ENCODE measurements at regions not wholly inside any gene's neighbourhood (a gene's known extent, or its start where the extent isn't known, plus 50 kb on each side); places are given as distances from the start of the nearest gene placed in this dataset.
"Not testable (repeated sequence)": the region's sequence is repeated elsewhere in the genome, so short reads cannot be mapped to it uniquely, and the experiment has no call there.

GRCh38 chr11:37142591-37142990 is 544.6 kb upstream of the RAG2 start:
- CTCF ChIA-PET = no interaction called here
- DNase-seq (ENCODE audit: extremely low spot score) = no peak
- TF ChIP-seq ARNT (IDR thresholded peaks at IDR 0.05) (no peak), HDGF (IDR thresholded peaks at IDR 0.05; ENCODE audit: borderline replicate concordance) (no peak), ELF4 (IDR thresholded peaks at IDR 0.05) (no peak)
- TF ChIP-seq, protein P1, sequence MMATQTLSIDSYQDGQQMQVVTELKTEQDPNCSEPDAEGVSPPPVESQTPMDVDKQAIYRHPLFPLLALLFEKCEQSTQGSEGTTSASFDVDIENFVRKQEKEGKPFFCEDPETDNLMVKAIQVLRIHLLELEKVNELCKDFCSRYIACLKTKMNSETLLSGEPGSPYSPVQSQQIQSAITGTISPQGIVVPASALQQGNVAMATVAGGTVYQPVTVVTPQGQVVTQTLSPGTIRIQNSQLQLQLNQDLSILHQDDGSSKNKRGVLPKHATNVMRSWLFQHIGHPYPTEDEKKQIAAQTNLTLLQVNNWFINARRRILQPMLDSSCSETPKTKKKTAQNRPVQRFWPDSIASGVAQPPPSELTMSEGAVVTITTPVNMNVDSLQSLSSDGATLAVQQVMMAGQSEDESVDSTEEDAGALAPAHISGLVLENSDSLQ (IDR thresholded peaks at IDR 0.05) = no peak
- POLR2A ChIA-PET = no interaction called here

GRCh38 chr11:37141707-37142106 is 543.7 kb upstream of the RAG2 start:
- DNase-seq (ENCODE audit: extremely low spot score) = no peak
- TF ChIP-seq, protein P1 (IDR thresholded peaks at IDR 0.05) = no peak
- TF ChIP-seq FOXM1 (IDR thresholded peaks at IDR 0.05; ENCODE audit: borderline replicate concordance) (no peak), ZNF384 (IDR thresholded peaks at IDR 0.05) (no peak), NFRKB (IDR thresholded peaks at IDR 0.05) (no peak), CTBP1 (IDR thresholded peaks at IDR 0.05; ENCODE audit: borderline replicate concordance) (no peak), SP1 (IDR thresholded peaks at IDR 0.05) (no peak), TARDBP (IDR thresholded peaks at IDR 0.05) (no peak), SUZ12 (IDR thresholded peaks at IDR 0.05) (no peak), BHLHE40 (IDR thresholded peaks at IDR 0.05; ENCODE audit: borderline replicate concordance) (no peak), HDGF (IDR thresholded peaks at IDR 0.05; ENCODE audit: borderline replicate concordance) (no peak), ARNT (IDR thresholded peaks at IDR 0.05) (no peak), L3MBTL2 (conservative IDR thresholded peaks at IDR 0.05) (no peak), LEF1 (IDR thresholded peaks at IDR 0.05; ENCODE audit: borderline replicate concordance) (no peak), FOXA1 (IDR thresholded peaks at IDR 0.05) (no peak), FOXK2 (IDR thresholded peaks at IDR 0.05) (no peak)
- CTCF ChIA-PET = no interaction called here
- POLR2A ChIA-PET = no interaction called here

GRCh38 chr11:37135606-37136005 is 537.6 kb upstream of the RAG2 start:
- POLR2A ChIA-PET; DNase-seq (ENCODE audit: extremely low spot score); CTCF ChIA-PET: not testable (repeated sequence)

DNA sequence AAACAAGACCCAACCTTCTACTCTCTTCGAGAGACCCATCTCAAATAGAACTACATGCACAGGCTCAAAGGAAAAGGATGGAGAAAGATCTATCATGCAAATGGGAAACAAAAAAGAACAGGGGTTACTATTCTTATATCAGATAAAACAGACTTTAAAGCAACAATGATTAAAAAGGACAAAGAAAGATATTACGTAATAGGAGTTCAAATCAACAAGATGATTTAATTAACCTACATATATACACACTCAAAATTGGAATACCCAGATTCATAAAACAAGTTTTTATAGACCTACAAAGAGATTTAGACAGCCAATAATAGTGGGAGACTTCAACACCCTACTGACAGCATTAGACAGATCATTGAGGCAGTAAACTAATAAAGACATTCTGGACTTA is 536.6 kb upstream of the RAG2 start:
- CTCF ChIA-PET = no interaction called here
- POLR2A ChIA-PET = no interaction called here
- TF ChIP-seq LEF1 (IDR thresholded peaks at IDR 0.05; ENCODE audit: borderline replicate concordance) (no peak), ELF4 (IDR thresholded peaks at IDR 0.05) (no peak), FOXM1 (IDR thresholded peaks at IDR 0.05; ENCODE audit: borderline replicate concordance) (no peak), SUZ12 (IDR thresholded peaks at IDR 0.05) (no peak), HDGF (IDR thresholded peaks at IDR 0.05; ENCODE audit: borderline replicate concordance) (no peak), ZNF384 (IDR thresholded peaks at IDR 0.05) (no peak), NFRKB (IDR thresholded peaks at IDR 0.05) (no peak), ARNT (IDR thresholded peaks at IDR 0.05) (no peak), BHLHE40 (IDR thresholded peaks at IDR 0.05; ENCODE audit: borderline replicate concordance) (no peak), FOXK2 (IDR thresholded peaks at IDR 0.05) (no peak), SP1 (IDR thresholded peaks at IDR 0.05) (no peak)
- TF ChIP-seq, protein P1 (IDR thresholded peaks at IDR 0.05) = no peak

GRCh38 chr11:37124384-37124783 is 526.3 kb upstream of the RAG2 start:
- ChIA-PET CTCF (no interaction called here), POLR2A (no interaction called here)

More for the DNA sequence above, 536.6 kb upstream of the RAG2 start:
- no peak for DNase-seq (ENCODE audit: extremely low spot score)

DNA sequence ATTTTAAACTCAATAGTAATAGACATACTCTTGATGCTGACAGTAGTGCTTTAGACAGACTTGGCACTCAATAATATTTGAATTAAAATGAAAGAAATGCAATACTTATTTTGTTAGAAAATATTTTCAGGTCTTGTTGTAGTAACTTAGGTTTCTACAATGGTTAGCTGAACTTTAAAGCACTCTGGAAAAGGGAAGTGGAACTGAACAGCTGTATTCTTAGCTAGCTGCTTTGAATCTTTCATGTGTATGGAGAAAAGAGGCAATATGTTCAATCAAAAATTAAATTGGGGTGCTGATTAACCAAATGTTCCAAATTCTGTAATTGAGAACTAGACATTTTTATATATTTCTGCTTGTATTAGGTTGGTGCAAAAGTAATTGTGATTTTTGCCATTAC is 517.9 kb upstream of the RAG2 start:
- CTCF ChIA-PET = no interaction called here
- POLR2A ChIA-PET = no interaction called here
- no peak for DNase-seq (ENCODE audit: extremely low spot score)
- no peak for TF ChIP-seq L3MBTL2 (conservative IDR thresholded peaks at IDR 0.05)
- no peak for TF ChIP-seq FOXK2 (IDR thresholded peaks at IDR 0.05)
- TF ChIP-seq ZNF384 (IDR thresholded peaks at IDR 0.05) = no peak
- TF ChIP-seq FOXM1 (IDR thresholded peaks at IDR 0.05; ENCODE audit: borderline replicate concordance) = no peak
- no peak for TF ChIP-seq BHLHE40 (IDR thresholded peaks at IDR 0.05; ENCODE audit: borderline replicate concordance)
- TF ChIP-seq, protein P1 (IDR thresholded peaks at IDR 0.05) = no peak
- no peak for TF ChIP-seq TARDBP (IDR thresholded peaks at IDR 0.05)
- TF ChIP-seq LEF1 (IDR thresholded peaks at IDR 0.05; ENCODE audit: borderline replicate concordance) = no peak
- no peak for TF ChIP-seq SP1 (IDR thresholded peaks at IDR 0.05)
- TF ChIP-seq SUZ12 (IDR thresholded peaks at IDR 0.05) = no peak

More at GRCh38 chr11:37124384-37124783, 526.3 kb upstream of the RAG2 start:
- DNase-seq (ENCODE audit: extremely low spot score) = no peak
- TF ChIP-seq SP1 (IDR thresholded peaks at IDR 0.05) = no peak
- no peak for TF ChIP-seq NFRKB (IDR thresholded peaks at IDR 0.05)
- TF ChIP-seq CTBP1 (IDR thresholded peaks at IDR 0.05; ENCODE audit: borderline replicate concordance) = no peak
- TF ChIP-seq ARNT (IDR thresholded peaks at IDR 0.05) = no peak
- no peak for TF ChIP-seq FOXM1 (IDR thresholded peaks at IDR 0.05; ENCODE audit: borderline replicate concordance)
- TF ChIP-seq ELF4 (IDR thresholded peaks at IDR 0.05) = no peak

DNA sequence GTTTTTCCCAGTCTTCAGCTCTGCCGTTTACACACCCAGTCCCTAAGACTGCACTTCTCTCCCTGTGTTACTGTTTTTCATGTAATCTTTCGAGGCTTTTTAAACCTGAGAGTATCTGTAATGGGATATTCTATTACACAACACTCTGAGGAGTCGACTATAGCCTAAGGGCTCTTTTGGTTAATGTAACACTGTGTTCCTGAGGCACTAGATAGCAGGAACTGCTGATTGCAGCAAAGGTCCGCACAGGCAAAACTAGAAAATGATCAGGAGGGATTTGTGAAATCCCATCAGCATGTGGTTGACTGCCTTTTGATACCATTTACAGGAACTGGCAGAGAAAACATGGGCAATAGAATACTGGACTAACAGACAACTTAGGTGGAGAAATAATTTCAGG is 512.3 kb upstream of the RAG2 start:
- DNase-seq (ENCODE audit: extremely low spot score) = no peak
- ChIA-PET CTCF (no interaction called here), POLR2A (no interaction called here)
- TF ChIP-seq SP1 (IDR thresholded peaks at IDR 0.05) (no peak), LEF1 (IDR thresholded peaks at IDR 0.05; ENCODE audit: borderline replicate concordance) (no peak), FOXA1 (IDR thresholded peaks at IDR 0.05) (no peak), NFRKB (IDR thresholded peaks at IDR 0.05) (no peak), FOXK2 (IDR thresholded peaks at IDR 0.05) (no peak), BHLHE40 (IDR thresholded peaks at IDR 0.05; ENCODE audit: borderline replicate concordance) (no peak), L3MBTL2 (conservative IDR thresholded peaks at IDR 0.05) (no peak), ARNT (IDR thresholded peaks at IDR 0.05) (no peak)
- TF ChIP-seq, protein P1 (IDR thresholded peaks at IDR 0.05) = no peak
